ENCODE measurements at regions not wholly inside any gene's neighbourhood (a gene's known extent, or its start where the extent isn't known, plus 50 kb on each side); places are given as distances from the start of the nearest gene placed in this dataset.
"Not testable (repeated sequence)": the region's sequence is repeated elsewhere in the genome, so short reads cannot be mapped to it uniquely, and the experiment has no call there.

DNA sequence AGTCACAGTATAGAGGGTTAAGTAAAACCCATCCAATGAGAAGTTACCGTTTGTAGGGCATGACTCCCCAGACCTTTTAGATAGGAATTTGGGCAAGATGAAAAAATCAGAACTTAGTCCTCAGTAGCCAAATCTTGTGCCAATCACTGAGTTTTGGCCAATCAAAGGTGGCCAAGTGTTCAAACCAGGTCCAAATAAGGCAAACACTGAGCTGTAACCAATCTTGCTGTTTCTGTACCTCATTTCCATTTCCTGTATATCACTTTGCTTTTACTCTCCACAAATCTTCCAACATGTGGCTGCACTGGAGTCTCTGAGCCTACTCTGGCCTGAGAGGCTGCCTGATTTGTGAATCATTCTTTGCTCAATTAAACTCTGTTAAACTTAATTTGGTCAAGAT lies 81.8 kb upstream of the GPR6 start:
- no peaks in the 10 kb centered on the region for H3K9me3 ChIP-seq (ENCODE audit: control insufficient read depth in 1 of 2, low read length in 2 of 2)
- H3K4me1 ChIP-seq (ENCODE audit: control insufficient read depth in 1 of 2, insufficient read depth in 2 of 2, low read length in 2 of 2): no peaks in the 10 kb centered on the region
- no peaks in the 10 kb centered on the region for H3K27me3 ChIP-seq (ENCODE audit: low read depth, low read length)
- H3K4me3 ChIP-seq (ENCODE audit: low read depth in 1 of 2, low read length in 2 of 2): no peak overlapping the region
- H3K27ac ChIP-seq (ENCODE audit: low read length): no peak overlapping the region
- no peaks in the 10 kb centered on the region for H3K36me3 ChIP-seq (ENCODE audit: control insufficient read depth in 1 of 2, insufficient read depth in 2 of 2, low read length in 2 of 2)

DNA sequence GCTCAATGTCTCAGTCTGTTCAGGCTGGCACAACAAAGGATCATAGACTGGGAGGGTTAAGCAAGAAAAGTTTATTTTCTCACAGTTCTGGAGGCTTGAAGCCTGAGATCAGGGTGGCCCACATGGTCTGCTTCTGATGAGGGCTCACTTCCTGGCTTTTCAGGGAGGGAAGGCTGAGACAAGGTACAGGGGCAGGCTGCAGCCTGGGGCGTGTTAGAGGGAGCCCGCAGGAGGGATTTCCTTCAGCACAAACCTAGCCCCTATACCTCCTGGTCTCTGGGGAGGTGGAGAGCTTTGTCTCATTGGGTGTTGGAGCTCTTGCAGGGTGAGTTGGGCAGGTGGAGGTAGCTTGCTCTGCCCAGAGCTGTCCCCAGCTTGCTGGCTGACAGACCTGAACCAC lies 81.1 kb upstream of the GPR6 start:
- H3K4me1 ChIP-seq (ENCODE audit: control insufficient read depth in 1 of 2, insufficient read depth in 2 of 2, low read length in 2 of 2): no peaks in the 10 kb centered on the region

DNA sequence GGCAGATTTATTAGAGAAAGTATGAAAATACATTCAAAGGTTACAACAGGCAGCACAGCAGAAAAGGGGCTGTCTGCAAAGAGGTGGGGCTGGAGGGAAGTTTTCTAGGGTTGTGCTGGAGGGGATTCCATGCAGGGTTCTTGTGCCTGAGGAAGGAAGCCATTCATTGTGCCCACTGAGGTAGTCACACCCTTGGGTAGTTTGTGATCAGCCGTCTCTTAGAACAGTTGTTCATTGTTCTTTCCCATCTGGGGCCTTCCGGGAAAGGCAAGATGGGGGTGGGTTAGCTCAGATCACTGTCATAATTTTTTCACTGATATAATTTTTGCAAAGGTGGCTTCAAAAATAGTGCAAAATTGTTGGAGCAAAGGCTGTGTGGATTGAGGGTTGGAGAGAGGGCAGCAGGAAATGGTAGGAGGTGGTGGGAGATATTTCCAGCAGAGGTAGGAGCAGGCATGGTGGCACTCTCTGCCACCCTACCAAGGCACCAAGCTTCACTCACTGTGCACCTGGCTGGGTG lies 80.5 kb upstream of the GPR6 start:
- no peaks in the 10 kb centered on the region for H3K36me3 ChIP-seq (ENCODE audit: control insufficient read depth in 1 of 2, insufficient read depth in 2 of 2, low read length in 2 of 2)
- no peaks in the 10 kb centered on the region for H3K4me1 ChIP-seq (ENCODE audit: control insufficient read depth in 1 of 2, insufficient read depth in 2 of 2, low read length in 2 of 2)
- H3K27me3 ChIP-seq (ENCODE audit: low read depth, low read length): no peaks in the 10 kb centered on the region
- no peaks in the 10 kb centered on the region for H3K9me3 ChIP-seq (ENCODE audit: control insufficient read depth in 1 of 2, low read length in 2 of 2)
- no peak overlapping the region for H3K27ac ChIP-seq (ENCODE audit: low read length)
- no peak overlapping the region for H3K4me3 ChIP-seq (ENCODE audit: low read depth in 1 of 2, low read length in 2 of 2)

More for the DNA sequence above, 81.1 kb upstream of the GPR6 start:
- Histone ChIP-seq H3K27me3 (ENCODE audit: low read depth, low read length) (no peaks in the 10 kb centered on the region), H3K4me3 (ENCODE audit: low read depth in 1 of 2, low read length in 2 of 2) (no peak overlapping the region), H3K36me3 (ENCODE audit: control insufficient read depth in 1 of 2, insufficient read depth in 2 of 2, low read length in 2 of 2) (no peaks in the 10 kb centered on the region), H3K9me3 (ENCODE audit: control insufficient read depth in 1 of 2, low read length in 2 of 2) (no peaks in the 10 kb centered on the region), H3K27ac (ENCODE audit: low read length) (no peak overlapping the region)

DNA sequence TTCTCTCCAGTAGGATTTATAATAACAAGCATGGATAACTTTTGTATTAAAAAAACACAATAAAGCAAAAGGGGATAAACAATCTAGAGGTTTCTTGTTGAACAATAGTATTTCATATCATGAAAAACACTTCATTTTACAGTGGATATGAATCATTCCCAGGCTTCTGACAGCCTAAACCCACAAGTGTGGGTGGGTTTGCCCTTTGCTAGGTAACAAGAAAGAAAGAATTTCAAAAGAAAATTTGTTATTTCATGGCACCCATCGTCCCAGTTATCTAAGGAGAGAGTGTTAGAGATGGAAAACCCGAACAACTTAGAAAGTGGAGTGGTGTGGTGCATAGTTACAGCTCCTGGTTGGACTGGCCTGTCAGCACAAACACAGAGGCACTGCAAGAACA lies 76.1 kb upstream of the GPR6 start:
- no peak overlapping the region for H3K4me3 ChIP-seq (ENCODE audit: low read depth in 1 of 2, low read length in 2 of 2)
- H3K36me3 ChIP-seq (ENCODE audit: control insufficient read depth in 1 of 2, insufficient read depth in 2 of 2, low read length in 2 of 2): no peaks in the 10 kb centered on the region
- H3K27ac ChIP-seq (ENCODE audit: low read length): no peak overlapping the region
- H3K4me1 ChIP-seq (ENCODE audit: control insufficient read depth in 1 of 2, insufficient read depth in 2 of 2, low read length in 2 of 2): no peaks in the 10 kb centered on the region
- H3K9me3 ChIP-seq (ENCODE audit: control insufficient read depth in 1 of 2, low read length in 2 of 2): peaks cover 0 to 3% of the 10 kb centered on the region in 2 donors
- no peaks in the 10 kb centered on the region for H3K27me3 ChIP-seq (ENCODE audit: low read depth, low read length)

DNA sequence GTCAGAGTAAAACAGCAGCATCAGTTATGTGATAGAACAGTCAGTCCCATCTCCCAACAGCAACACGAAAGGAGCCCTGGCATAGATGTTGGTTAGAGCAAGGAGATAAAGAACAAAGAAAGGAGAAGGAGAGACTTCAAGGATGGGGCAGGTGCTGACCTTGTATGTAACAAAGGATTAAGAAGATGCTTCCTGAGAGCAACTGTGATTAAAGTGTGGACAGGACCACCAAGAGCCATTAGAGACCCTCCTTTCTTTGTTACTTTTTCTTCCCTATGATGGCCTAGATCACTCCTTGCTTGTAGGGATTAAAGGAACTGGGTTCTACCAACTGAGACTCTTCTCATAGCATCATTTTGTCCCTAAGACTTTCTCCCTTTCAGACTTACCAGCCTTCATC lies 75.2 kb upstream of the GPR6 start:
- Histone ChIP-seq H3K4me1 (ENCODE audit: control insufficient read depth in 1 of 2, insufficient read depth in 2 of 2, low read length in 2 of 2) (no peaks in the 10 kb centered on the region), H3K36me3 (ENCODE audit: control insufficient read depth in 1 of 2, insufficient read depth in 2 of 2, low read length in 2 of 2) (no peaks in the 10 kb centered on the region), H3K9me3 (ENCODE audit: control insufficient read depth in 1 of 2, low read length in 2 of 2) (peaks cover 0 to 4% of the 10 kb centered on the region in 2 donors), H3K27ac (ENCODE audit: low read length) (no peak overlapping the region), H3K27me3 (ENCODE audit: low read depth, low read length) (no peaks in the 10 kb centered on the region), H3K4me3 (ENCODE audit: low read depth in 1 of 2, low read length in 2 of 2) (no peak overlapping the region)

DNA sequence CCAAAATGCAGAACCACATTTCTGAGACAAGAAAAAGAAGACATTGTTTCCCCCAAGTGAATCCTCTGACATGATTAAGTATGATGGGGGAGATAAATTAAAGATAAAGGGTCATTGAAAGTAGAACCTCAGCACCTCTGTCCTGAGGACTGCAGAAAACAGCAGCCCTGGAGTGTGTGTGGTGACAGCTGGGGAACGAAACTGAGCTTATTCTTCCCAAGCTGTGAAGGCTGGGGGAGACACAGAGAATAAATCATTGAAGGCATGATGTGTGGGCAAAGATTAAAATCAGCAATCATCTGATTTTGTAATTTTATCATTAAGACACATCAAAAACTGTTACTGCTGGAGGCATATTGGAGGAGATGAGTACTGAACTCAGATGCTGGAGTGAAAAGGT lies 67.5 kb upstream of the GPR6 start:
- no peak overlapping the region for H3K4me3 ChIP-seq (ENCODE audit: low read depth in 1 of 2, low read length in 2 of 2)
- H3K36me3 ChIP-seq (ENCODE audit: control insufficient read depth in 1 of 2, insufficient read depth in 2 of 2, low read length in 2 of 2): no peaks in the 10 kb centered on the region
- no peak overlapping the region for H3K27ac ChIP-seq (ENCODE audit: low read length)
- no peaks in the 10 kb centered on the region for H3K4me1 ChIP-seq (ENCODE audit: control insufficient read depth in 1 of 2, insufficient read depth in 2 of 2, low read length in 2 of 2)
- H3K9me3 ChIP-seq (ENCODE audit: control insufficient read depth in 1 of 2, low read length in 2 of 2): peaks cover 0 to 4% of the 10 kb centered on the region in 2 donors
- no peaks in the 10 kb centered on the region for H3K27me3 ChIP-seq (ENCODE audit: low read depth, low read length)

DNA sequence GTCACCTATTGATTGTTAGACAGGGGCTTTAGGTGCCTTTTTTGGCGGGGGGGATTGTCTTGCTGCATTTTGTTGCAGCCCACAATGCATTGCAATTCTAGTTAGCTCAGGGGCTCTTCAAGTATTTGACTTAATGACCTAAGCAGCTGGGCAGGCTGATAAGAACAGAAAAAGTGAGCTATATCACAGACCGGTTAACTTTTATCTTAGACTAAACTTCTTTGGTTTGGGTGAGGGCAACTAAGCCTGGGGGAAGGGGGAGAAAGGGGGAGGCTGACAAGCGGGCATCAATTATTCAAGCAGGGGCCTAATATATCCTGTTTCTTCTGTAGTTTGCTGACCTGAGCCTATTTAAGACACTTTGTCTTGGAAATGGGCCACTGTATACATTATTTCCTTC lies 66.0 kb upstream of the GPR6 start:
- no peaks in the 10 kb centered on the region for H3K27me3 ChIP-seq (ENCODE audit: low read depth, low read length)
- H3K4me1 ChIP-seq (ENCODE audit: control insufficient read depth in 1 of 2, insufficient read depth in 2 of 2, low read length in 2 of 2): no peaks in the 10 kb centered on the region
- H3K9me3 ChIP-seq (ENCODE audit: control insufficient read depth in 1 of 2, low read length in 2 of 2): no peaks in the 10 kb centered on the region
- no peaks in the 10 kb centered on the region for H3K36me3 ChIP-seq (ENCODE audit: control insufficient read depth in 1 of 2, insufficient read depth in 2 of 2, low read length in 2 of 2)
- no peak overlapping the region for H3K4me3 ChIP-seq (ENCODE audit: low read depth in 1 of 2, low read length in 2 of 2)
- H3K27ac ChIP-seq (ENCODE audit: low read length): no peak overlapping the region

DNA sequence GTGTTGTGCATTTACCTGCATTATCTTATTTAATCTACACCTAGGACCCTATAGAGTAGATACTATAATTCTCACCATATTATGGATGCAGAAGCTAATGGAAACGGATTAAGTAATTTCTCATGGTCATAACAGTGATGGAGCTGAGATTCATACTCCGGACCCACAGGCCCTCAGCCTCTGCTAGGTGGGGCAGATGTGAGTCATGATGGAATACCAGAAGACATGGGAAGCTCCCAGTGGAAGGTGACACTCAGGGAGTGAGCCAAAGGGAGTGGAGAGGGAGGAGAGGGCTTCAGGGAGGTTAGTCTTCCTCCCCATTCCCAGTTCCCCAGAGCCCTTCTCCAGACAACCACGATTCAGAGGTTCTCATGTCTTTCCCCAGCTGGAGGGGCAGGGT lies 65.2 kb upstream of the GPR6 start:
- Histone ChIP-seq H3K4me3 (ENCODE audit: low read depth in 1 of 2, low read length in 2 of 2) (no peak overlapping the region), H3K27ac (ENCODE audit: low read length) (no peak overlapping the region), H3K36me3 (ENCODE audit: control insufficient read depth in 1 of 2, insufficient read depth in 2 of 2, low read length in 2 of 2) (no peaks in the 10 kb centered on the region), H3K27me3 (ENCODE audit: low read depth, low read length) (no peaks in the 10 kb centered on the region), H3K4me1 (ENCODE audit: control insufficient read depth in 1 of 2, insufficient read depth in 2 of 2, low read length in 2 of 2) (no peaks in the 10 kb centered on the region), H3K9me3 (ENCODE audit: control insufficient read depth in 1 of 2, low read length in 2 of 2) (no peaks in the 10 kb centered on the region)

DNA sequence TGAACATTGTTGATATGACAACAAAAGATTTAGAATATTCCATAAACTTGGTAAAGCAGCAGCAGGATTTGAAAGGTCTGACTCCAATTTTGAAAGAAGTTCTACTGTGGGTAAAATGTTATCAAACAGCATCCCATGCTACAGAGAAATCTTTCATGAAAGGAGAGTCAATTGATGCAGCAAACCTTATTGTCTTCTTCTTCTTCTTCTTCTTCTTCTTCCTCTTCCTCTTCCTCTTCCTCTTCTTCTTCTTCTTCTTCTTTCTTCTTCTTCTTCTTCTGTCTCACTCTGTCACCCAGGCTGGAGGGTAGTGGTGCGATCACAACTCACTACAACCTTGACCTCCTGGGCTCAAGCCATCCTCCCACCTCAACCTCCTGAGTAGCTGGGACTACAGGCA lies 62.4 kb upstream of the GPR6 start:
- not testable (repeated sequence) for H3K27ac ChIP-seq (ENCODE audit: low read length); H3K4me3 ChIP-seq (ENCODE audit: low read depth in 1 of 2, low read length in 2 of 2); H3K27me3 ChIP-seq (ENCODE audit: low read depth, low read length); H3K9me3 ChIP-seq (ENCODE audit: control insufficient read depth in 1 of 2, low read length in 2 of 2); H3K4me1 ChIP-seq (ENCODE audit: control insufficient read depth in 1 of 2, insufficient read depth in 2 of 2, low read length in 2 of 2); H3K36me3 ChIP-seq (ENCODE audit: control insufficient read depth in 1 of 2, insufficient read depth in 2 of 2, low read length in 2 of 2)

DNA sequence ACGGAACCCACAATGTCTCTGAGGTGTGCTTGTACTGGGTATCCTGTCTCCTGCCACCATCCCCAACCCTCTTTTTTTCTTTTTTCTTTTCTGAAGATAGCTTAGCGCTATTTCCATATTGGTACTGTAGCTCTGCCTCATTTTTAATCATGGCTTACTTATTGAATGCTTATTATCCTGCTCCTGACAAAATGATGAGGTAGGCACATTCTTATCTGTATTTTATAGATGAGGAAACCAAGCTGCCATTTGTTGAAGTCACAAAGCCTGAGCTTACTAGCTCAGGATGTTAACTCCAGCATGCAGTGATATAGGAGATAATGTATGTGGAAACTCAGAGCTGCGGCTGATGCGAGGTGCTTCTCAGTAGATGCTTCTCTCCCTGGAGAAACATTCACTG lies 61.4 kb upstream of the GPR6 start:
- H3K4me1 ChIP-seq (ENCODE audit: control insufficient read depth in 1 of 2, insufficient read depth in 2 of 2, low read length in 2 of 2): no peaks in the 10 kb centered on the region
- H3K27ac ChIP-seq (ENCODE audit: low read length): no peak overlapping the region
- H3K4me3 ChIP-seq (ENCODE audit: low read depth in 1 of 2, low read length in 2 of 2): no peak overlapping the region
- H3K27me3 ChIP-seq (ENCODE audit: low read depth, low read length): no peaks in the 10 kb centered on the region
- H3K36me3 ChIP-seq (ENCODE audit: control insufficient read depth in 1 of 2, insufficient read depth in 2 of 2, low read length in 2 of 2): no peaks in the 10 kb centered on the region
- H3K9me3 ChIP-seq (ENCODE audit: control insufficient read depth in 1 of 2, low read length in 2 of 2): no peaks in the 10 kb centered on the region

DNA sequence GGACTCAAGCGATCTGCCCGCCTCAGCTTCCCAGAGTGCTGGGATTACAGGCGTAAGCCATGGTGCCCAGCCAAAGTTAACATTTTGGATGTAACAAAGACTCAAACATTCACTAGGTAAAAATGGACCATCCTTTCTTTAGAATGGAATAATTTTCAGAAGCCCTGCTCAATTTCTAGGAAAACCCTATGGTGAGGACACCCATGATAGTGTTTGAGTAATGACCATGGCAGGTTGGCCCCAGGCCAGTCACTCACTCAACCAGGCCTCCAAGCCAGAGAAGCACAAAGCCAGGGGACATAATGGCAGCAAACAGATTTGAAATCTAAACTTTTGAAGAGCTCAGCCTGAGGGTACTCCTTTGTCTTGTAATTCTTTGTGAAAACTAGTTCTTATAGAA lies 59.9 kb upstream of the GPR6 start:
- no peaks in the 10 kb centered on the region for H3K27me3 ChIP-seq (ENCODE audit: low read depth, low read length)
- H3K36me3 ChIP-seq (ENCODE audit: control insufficient read depth in 1 of 2, insufficient read depth in 2 of 2, low read length in 2 of 2): no peaks in the 10 kb centered on the region
- H3K4me3 ChIP-seq (ENCODE audit: low read depth in 1 of 2, low read length in 2 of 2): no peak overlapping the region
- no peaks in the 10 kb centered on the region for H3K4me1 ChIP-seq (ENCODE audit: control insufficient read depth in 1 of 2, insufficient read depth in 2 of 2, low read length in 2 of 2)
- no peaks in the 10 kb centered on the region for H3K9me3 ChIP-seq (ENCODE audit: control insufficient read depth in 1 of 2, low read length in 2 of 2)
- H3K27ac ChIP-seq (ENCODE audit: low read length): no peak overlapping the region

DNA sequence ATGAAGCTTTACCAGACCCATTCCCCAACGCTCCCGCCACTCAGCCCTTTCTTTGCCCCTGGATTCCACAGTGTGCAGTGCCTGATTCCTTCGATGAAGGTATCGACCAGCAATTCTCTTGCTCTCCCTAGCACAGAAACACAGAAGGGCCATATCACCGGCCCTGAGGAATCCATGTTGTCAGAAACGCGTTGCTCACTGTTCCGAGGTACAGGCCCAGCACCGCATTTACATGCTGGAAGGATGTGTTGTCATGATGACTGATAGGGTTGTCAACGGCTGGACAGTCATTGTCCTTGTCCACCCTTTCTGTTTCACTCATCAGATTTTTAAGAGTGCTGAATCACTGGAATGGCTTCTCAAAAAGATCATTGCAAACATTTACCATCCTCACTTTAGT lies 57.2 kb upstream of the GPR6 start:
- no peak overlapping the region for H3K4me3 ChIP-seq (ENCODE audit: low read depth in 1 of 2, low read length in 2 of 2)
- H3K9me3 ChIP-seq (ENCODE audit: control insufficient read depth in 1 of 2, low read length in 2 of 2): no peaks in the 10 kb centered on the region
- H3K4me1 ChIP-seq (ENCODE audit: control insufficient read depth in 1 of 2, insufficient read depth in 2 of 2, low read length in 2 of 2): peaks cover 0 to 7% of the 10 kb centered on the region in 2 donors
- H3K27me3 ChIP-seq (ENCODE audit: low read depth, low read length): no peaks in the 10 kb centered on the region
- H3K36me3 ChIP-seq (ENCODE audit: control insufficient read depth in 1 of 2, insufficient read depth in 2 of 2, low read length in 2 of 2): no peaks in the 10 kb centered on the region
- no peak overlapping the region for H3K27ac ChIP-seq (ENCODE audit: low read length)

All from muscle layer of duodenum (tissue), 2 donors.